LNCaP clone FGC (cell line): ENCODE measurements at regions not wholly inside any gene's neighbourhood (a gene's known extent, or its start where the extent isn't known, plus 50 kb on each side); places are given as distances from the start of the nearest gene placed in this dataset.
A peak's percentile ranks its signal among the peaks of the same experiment; 100 is the strongest.

Experiments
- DNase-seq: peaks from one replicate; pipeline ENCODE4 v3.0.0-alpha.2; 2011; ENCODE audit warnings: low read depth
- H3K4me3 ChIP-seq: 2 replicates; pipeline ENCODE4 v1.5.1; 2011; ENCODE audit warnings: mild to moderate bottlenecking, low read depth, low read length, control low read depth
- TF ChIP-seq, protein P1 (sequence below): IDR thresholded peaks from 2 replicates; pipeline ENCODE4 v1.5.1; 2012; ENCODE audit warnings: mild to moderate bottlenecking; ENCODE audit not compliant: control insufficient read depth, insufficient read depth; ENCODE audit errors: extremely low read depth

DNA sequence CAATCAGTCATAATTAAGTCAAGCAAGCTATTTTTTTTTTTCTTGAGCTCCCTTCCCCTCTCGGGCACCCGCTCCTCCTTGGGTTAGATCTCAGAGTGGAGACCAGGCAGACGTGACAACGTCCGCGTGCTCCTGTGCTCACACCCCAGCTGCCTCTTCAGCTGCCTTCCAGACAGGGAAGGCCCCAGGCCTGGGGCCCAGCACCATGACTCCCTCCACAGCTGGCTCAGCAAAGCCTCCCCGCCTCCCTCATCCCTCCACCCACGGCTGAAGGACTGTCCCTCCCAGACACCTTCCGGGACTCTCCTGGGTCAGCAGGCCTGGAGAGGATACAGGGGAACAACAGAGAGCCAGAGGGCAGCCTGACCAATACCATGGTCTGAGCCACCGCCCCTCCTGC lies 87.9 kb upstream of the LINGO1 start:
- TF ChIP-seq, protein P1, sequence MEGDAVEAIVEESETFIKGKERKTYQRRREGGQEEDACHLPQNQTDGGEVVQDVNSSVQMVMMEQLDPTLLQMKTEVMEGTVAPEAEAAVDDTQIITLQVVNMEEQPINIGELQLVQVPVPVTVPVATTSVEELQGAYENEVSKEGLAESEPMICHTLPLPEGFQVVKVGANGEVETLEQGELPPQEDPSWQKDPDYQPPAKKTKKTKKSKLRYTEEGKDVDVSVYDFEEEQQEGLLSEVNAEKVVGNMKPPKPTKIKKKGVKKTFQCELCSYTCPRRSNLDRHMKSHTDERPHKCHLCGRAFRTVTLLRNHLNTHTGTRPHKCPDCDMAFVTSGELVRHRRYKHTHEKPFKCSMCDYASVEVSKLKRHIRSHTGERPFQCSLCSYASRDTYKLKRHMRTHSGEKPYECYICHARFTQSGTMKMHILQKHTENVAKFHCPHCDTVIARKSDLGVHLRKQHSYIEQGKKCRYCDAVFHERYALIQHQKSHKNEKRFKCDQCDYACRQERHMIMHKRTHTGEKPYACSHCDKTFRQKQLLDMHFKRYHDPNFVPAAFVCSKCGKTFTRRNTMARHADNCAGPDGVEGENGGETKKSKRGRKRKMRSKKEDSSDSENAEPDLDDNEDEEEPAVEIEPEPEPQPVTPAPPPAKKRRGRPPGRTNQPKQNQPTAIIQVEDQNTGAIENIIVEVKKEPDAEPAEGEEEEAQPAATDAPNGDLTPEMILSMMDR = no peak
- DNase-seq = no peak

DNA sequence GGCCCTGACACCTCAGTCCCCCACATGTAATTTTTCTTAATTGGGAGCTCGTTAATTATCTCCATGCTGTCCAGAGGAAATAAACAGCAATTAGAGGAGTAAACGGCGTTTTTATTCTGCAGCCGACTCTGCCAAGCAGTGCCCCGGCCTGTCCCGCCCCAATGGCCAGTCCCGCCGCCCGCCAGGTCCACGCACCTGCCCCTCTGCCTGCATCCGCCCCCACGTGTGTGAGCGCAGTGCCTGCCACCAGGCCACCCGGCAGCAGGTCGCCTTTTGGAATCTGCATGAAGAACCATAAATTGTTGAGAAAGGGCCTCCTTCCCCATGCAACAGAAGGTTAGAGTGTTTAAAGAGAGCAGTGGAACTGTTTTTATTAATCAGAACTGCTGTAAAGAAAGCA lies 87.5 kb upstream of the LINGO1 start:
- TF ChIP-seq, protein P1 = no peak
- H3K4me3 ChIP-seq = no peak overlapping the region
- no peak for DNase-seq

More for the DNA sequence above, 87.9 kb upstream of the LINGO1 start:
- H3K4me3 ChIP-seq = no peak overlapping the region

DNA sequence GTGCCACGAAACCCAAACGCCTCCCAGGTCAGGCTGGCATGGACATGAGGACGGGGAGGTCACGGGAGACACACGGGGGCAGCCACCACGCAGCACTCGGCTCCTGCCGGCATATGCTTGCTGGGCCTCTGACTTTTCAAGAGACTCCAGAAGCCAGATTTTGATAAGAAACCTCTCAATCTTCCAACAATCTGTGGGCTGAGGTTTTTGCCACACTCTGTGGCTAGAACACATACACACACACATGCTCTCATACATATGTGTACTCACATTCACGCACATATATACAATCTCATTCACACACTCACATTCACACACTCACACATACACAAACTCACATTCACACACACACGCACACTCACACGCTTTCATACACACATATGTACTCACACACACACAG lies 86.7 kb upstream of the LINGO1 start:
- H3K4me3 ChIP-seq = no peak overlapping the region
- no peak for DNase-seq
- TF ChIP-seq, protein P1 = no peak

DNA sequence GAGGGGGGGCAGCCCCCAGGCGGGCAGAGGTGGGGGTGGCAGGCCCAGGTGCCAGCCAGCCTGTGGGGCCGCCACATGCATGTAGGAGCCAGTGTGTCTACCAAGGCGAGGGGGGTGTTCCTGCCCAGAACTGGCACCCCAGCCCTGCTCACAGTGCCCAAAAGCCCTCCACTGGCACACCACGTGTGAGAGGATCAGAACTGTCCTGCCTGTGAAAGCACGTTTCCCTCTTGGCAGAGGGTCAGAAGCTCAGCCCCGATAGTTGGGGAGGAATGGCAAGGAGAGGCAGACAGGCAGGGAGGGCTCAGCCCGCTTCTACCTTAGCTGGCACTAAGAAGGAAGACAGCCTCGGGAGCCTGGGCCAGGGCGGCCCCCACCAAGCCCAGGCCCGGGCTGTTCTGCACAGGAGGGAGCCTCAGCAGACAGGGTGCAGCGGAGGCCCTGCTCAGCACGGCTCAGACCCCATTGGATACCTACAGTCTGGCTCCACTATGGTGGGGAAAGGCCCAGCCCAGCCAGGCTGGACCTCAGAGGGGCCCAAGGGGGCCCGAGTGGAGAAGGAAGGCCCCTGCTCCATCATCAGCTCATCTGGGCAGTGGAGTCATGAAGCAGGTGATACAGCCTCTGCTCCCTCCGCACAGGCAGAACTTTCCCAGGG lies 84.8 kb upstream of the LINGO1 start:
- TF ChIP-seq, protein P1 = no peak
- no peak overlapping the region for H3K4me3 ChIP-seq
- no peak for DNase-seq

DNA sequence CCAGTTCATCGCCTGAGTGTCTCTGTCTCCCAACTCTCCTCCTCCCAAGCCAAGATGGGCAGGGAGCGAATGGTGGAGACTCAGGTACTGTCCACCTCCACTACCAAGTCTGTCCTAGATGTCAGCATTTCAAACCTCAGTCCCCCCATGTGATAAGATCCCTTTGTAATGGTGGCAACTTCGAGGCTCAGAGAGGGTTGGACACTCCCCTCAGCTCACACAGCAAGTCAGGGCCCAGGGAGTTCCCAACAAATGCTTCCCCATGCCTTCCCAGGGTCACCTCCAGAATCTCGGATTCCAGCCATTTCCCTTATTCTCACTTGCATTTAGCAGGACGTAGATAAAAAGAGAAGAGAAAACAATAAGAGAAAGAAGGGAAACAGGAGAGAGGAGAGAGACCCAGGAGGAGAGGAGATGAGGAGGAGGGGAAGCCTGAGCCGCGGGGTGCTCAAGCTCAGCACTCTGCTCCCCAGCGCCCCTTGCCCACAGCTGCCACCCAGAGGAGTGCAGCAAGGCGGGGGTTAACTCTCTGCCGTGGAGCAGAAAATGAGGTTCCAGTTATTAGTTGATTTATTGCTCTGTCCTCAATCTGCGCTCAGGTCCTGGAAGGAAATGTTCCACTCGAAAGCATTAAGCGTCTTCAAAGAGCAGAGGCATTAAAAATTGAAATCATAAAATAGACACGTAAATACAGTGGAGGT lies 84.1 kb upstream of the LINGO1 start:
- TF ChIP-seq, protein P1 = no peak
- H3K4me3 ChIP-seq = no peak overlapping the region
- DNase-seq = no peak

DNA sequence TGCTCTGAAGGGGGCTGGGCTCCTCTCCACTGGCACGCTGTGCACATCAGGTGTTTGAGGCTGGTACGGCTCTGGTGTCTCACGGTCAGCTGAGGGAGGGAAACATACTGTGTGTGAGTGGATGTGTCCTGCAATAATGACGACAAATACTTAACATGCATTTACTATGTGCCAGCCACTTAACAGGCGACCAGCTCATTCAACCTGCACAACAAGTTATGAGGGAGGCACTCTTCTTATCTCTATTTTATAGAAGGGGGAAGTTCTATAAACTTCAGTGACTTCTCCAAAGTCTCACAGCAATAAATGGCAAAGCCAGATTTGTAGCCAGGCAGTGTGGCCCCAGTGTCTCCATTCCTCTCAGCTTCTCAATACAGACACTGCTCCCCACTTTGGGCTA lies 83.1 kb upstream of the LINGO1 start:
- TF ChIP-seq, protein P1 = no peak
- peak; percentile 81 for DNase-seq
- H3K4me3 ChIP-seq = no peak overlapping the region

DNA sequence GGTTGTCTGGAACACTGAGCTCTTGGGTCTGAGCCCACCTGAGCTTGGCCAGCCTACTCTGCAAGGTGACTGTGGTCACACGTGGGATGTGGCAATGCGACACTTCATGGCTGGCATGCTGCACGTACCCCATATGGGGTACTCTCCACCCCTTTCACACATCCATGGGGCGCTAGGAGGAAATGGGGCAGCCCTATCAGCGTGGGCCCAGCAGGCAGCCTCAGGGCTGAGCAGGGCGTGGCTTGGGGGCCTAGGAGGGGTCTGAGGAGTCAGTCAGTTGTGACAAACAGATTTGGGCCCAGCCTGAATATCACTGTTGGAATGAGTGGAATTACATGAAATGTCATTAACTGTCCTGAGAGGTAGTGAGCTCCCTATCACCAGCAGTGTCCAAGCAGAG lies 82.3 kb upstream of the LINGO1 start:
- TF ChIP-seq, protein P1 = no peak

More for the DNA sequence above, 82.3 kb upstream of the LINGO1 start:
- DNase-seq = no peak
- no peak overlapping the region for H3K4me3 ChIP-seq
